ENCODE measurements at regions not wholly inside any gene's neighbourhood (a gene's known extent, or its start where the extent isn't known, plus 50 kb on each side); places are given as distances from the start of the nearest gene placed in this dataset.

- TF ChIP-seq CTCF (IDR thresholded peaks at IDR 0.05; ENCODE audit: low read length): no peak
- TF ChIP-seq EZH2 (optimal IDR thresholded peaks at IDR 0.05; ENCODE audit: low read depth, low read length): no peak
- no peak for TF ChIP-seq EZH2phosphoT487 (IDR thresholded peaks at IDR 0.05; ENCODE audit: low read length)
Observed at GRCh38 chr2:52879561-52879960, 888.0 kb upstream of the CHAC2 start.
